ENCODE measurements at regions not wholly inside any gene's neighbourhood (a gene's known extent, or its start where the extent isn't known, plus 50 kb on each side); places are given as distances from the start of the nearest gene placed in this dataset.

DNA sequence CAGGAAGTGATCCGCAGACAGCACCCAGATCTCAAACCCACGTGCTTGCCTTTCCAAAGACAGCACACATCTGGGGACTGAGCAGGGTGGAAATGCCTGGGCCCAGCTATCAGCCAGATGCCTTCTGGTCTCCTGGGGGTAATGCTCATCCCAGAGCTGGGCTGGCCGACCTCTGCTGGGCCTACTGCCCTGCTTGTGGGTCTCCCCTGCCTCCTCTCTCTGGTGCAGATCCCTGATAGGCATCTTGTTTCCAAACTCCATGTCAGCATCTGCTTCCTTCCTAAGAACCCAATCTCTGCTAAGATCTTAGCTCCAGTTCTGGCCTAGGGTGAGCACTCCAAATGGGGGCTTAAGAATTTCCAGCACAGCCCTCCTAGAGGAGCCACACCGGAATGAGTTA, 1043.0 kb downstream of the VRK1 start:
- Histone ChIP-seq H2AFZ (ENCODE audit: low read depth, low read length) (no peak overlapping the region), H3K27ac (ENCODE audit: low read depth, low read length) (no peak overlapping the region), H3K79me2 (ENCODE audit: insufficient read depth, low read length) (no peaks in the 10 kb centered on the region), H3K4me2 (ENCODE audit: low read length) (no peak overlapping the region), H4K20me1 (ENCODE audit: insufficient read depth, low read length) (no peaks in the 10 kb centered on the region), H3K4me3 (ENCODE audit: insufficient read depth, low read depth, low read length) (no peak overlapping the region), H3K9ac (ENCODE audit: low read length) (no peak overlapping the region), H3K9me3 (ENCODE audit: insufficient read depth, low read depth, low read length) (no peaks in the 10 kb centered on the region), H3K4me1 (ENCODE audit: insufficient read depth, low read length) (no peaks in the 10 kb centered on the region), H3K36me3 (ENCODE audit: insufficient read depth, low read length) (no peaks in the 10 kb centered on the region), H3K27me3 (ENCODE audit: insufficient read depth, low read length) (no peaks in the 10 kb centered on the region)
- peaks cover 43% of the 10 kb centered on the region for H3K27me3 Mint-ChIP-seq (ENCODE audit: low read depth, unreplicated experiment)
- DNase-seq (ENCODE audit: low read depth) (no peak), FAIRE-seq (no peak)
- no peaks in the 10 kb centered on the region for H3K9me3 Mint-ChIP-seq (ENCODE audit: unreplicated experiment)
- no peaks in the 10 kb centered on the region for H3K36me3 Mint-ChIP-seq (ENCODE audit: low read depth, unreplicated experiment)
- TF ChIP-seq EZH2 (IDR thresholded peaks at IDR 0.05; ENCODE audit: insufficient read depth, low read length), result no peak
- no peak overlapping the region for H3K4me3 Mint-ChIP-seq (ENCODE audit: unreplicated experiment)
- no peaks in the 10 kb centered on the region for H3K4me1 Mint-ChIP-seq (ENCODE audit: low read depth, unreplicated experiment)
- no peak overlapping the region for H3K27ac Mint-ChIP-seq (ENCODE audit: unreplicated experiment)

GRCh38 chr14:97841762-97842161, 1044.6 kb downstream of the VRK1 start:
- FAIRE-seq, result no peak
- Mint-ChIP-seq H3K27me3 (ENCODE audit: low read depth, unreplicated experiment) (peaks cover 36% of the 10 kb centered on the region), H3K9me3 (ENCODE audit: unreplicated experiment) (no peaks in the 10 kb centered on the region), H3K4me1 (ENCODE audit: low read depth, unreplicated experiment) (no peaks in the 10 kb centered on the region), H3K4me3 (ENCODE audit: unreplicated experiment) (no peak overlapping the region), H3K36me3 (ENCODE audit: low read depth, unreplicated experiment) (no peaks in the 10 kb centered on the region), H3K27ac (ENCODE audit: unreplicated experiment) (no peak overlapping the region)
- Histone ChIP-seq H3K4me1 (ENCODE audit: insufficient read depth, low read length) (no peaks in the 10 kb centered on the region), H3K4me3 (ENCODE audit: insufficient read depth, low read depth, low read length) (no peak overlapping the region), H3K27me3 (ENCODE audit: insufficient read depth, low read length) (no peaks in the 10 kb centered on the region), H2AFZ (ENCODE audit: low read depth, low read length) (no peak overlapping the region), H3K9me3 (ENCODE audit: insufficient read depth, low read depth, low read length) (no peaks in the 10 kb centered on the region), H3K9ac (ENCODE audit: low read length) (no peak overlapping the region), H3K4me2 (ENCODE audit: low read length) (no peak overlapping the region), H4K20me1 (ENCODE audit: insufficient read depth, low read length) (no peaks in the 10 kb centered on the region), H3K79me2 (ENCODE audit: insufficient read depth, low read length) (no peaks in the 10 kb centered on the region), H3K27ac (ENCODE audit: low read depth, low read length) (no peak overlapping the region), H3K36me3 (ENCODE audit: insufficient read depth, low read length) (no peaks in the 10 kb centered on the region)
- TF ChIP-seq EZH2 (IDR thresholded peaks at IDR 0.05; ENCODE audit: insufficient read depth, low read length), result no peak
- TF ChIP-seq, protein P1, sequence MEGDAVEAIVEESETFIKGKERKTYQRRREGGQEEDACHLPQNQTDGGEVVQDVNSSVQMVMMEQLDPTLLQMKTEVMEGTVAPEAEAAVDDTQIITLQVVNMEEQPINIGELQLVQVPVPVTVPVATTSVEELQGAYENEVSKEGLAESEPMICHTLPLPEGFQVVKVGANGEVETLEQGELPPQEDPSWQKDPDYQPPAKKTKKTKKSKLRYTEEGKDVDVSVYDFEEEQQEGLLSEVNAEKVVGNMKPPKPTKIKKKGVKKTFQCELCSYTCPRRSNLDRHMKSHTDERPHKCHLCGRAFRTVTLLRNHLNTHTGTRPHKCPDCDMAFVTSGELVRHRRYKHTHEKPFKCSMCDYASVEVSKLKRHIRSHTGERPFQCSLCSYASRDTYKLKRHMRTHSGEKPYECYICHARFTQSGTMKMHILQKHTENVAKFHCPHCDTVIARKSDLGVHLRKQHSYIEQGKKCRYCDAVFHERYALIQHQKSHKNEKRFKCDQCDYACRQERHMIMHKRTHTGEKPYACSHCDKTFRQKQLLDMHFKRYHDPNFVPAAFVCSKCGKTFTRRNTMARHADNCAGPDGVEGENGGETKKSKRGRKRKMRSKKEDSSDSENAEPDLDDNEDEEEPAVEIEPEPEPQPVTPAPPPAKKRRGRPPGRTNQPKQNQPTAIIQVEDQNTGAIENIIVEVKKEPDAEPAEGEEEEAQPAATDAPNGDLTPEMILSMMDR (IDR thresholded peaks at IDR 0.05; ENCODE audit: insufficient read depth, low read depth, low read length), result no peak
- DNase-seq (ENCODE audit: low read depth), result no peak

GRCh38 chr14:97843066-97843465, 1045.9 kb downstream of the VRK1 start:
- Mint-ChIP-seq H3K27me3 (ENCODE audit: low read depth, unreplicated experiment) (peaks cover 28% of the 10 kb centered on the region), H3K9me3 (ENCODE audit: unreplicated experiment) (no peaks in the 10 kb centered on the region), H3K4me3 (ENCODE audit: unreplicated experiment) (no peak overlapping the region), H3K4me1 (ENCODE audit: low read depth, unreplicated experiment) (no peaks in the 10 kb centered on the region), H3K36me3 (ENCODE audit: low read depth, unreplicated experiment) (no peaks in the 10 kb centered on the region), H3K27ac (ENCODE audit: unreplicated experiment) (no peak overlapping the region)
- Histone ChIP-seq H3K27me3 (ENCODE audit: insufficient read depth, low read length) (no peaks in the 10 kb centered on the region), H3K4me3 (ENCODE audit: insufficient read depth, low read depth, low read length) (no peak overlapping the region), H3K9me3 (ENCODE audit: insufficient read depth, low read depth, low read length) (no peaks in the 10 kb centered on the region), H3K9ac (ENCODE audit: low read length) (no peak overlapping the region), H2AFZ (ENCODE audit: low read depth, low read length) (no peak overlapping the region), H4K20me1 (ENCODE audit: insufficient read depth, low read length) (no peaks in the 10 kb centered on the region), H3K79me2 (ENCODE audit: insufficient read depth, low read length) (no peaks in the 10 kb centered on the region), H3K4me2 (ENCODE audit: low read length) (no peak overlapping the region), H3K27ac (ENCODE audit: low read depth, low read length) (no peak overlapping the region), H3K4me1 (ENCODE audit: insufficient read depth, low read length) (no peaks in the 10 kb centered on the region), H3K36me3 (ENCODE audit: insufficient read depth, low read length) (no peaks in the 10 kb centered on the region)
- DNase-seq (ENCODE audit: low read depth), result no peak
- FAIRE-seq, result no peak
- no peak for TF ChIP-seq EZH2 (IDR thresholded peaks at IDR 0.05; ENCODE audit: insufficient read depth, low read length)
- TF ChIP-seq, protein P1 (IDR thresholded peaks at IDR 0.05; ENCODE audit: insufficient read depth, low read depth, low read length), result no peak

All from astrocyte (in vitro differentiated cells and primary cell).